Parathyroid adenoma (tissue), 2 donors: ENCODE measurements at regions not wholly inside any gene's neighbourhood (a gene's known extent, or its start where the extent isn't known, plus 50 kb on each side); places are given as distances from the start of the nearest gene placed in this dataset.

Experiments used
- H2AFZ ChIP-seq: fragments of 300-600 bp; sonication (generic); one replicate; pipeline ENCODE4 v1.7.0; 2017; ENCODE audit warnings: antibody characterized with exemption, mild to moderate bottlenecking
- H3K27ac ChIP-seq: fragments of 300-600 bp; sonication (generic); one replicate; pipeline ENCODE4 v1.7.0; 2017
- H3K27me3 ChIP-seq: fragments of 300-600 bp; sonication (generic); one replicate; pipeline ENCODE4 v1.7.0; 2017; ENCODE audit warnings: low read length; ENCODE audit not compliant: control insufficient read depth, insufficient read depth
- H3K36me3 ChIP-seq: fragments of 300-600 bp; sonication (generic); one replicate; pipeline ENCODE4 v1.7.0; 2017; ENCODE audit warnings: low read length; ENCODE audit not compliant: control insufficient read depth, insufficient read depth
- H3K4me1 ChIP-seq: fragments of 300-600 bp; sonication (generic); one replicate; pipeline ENCODE4 v1.7.0; 2017; ENCODE audit warnings: control low read depth
- H3K4me2 ChIP-seq: fragments of 300-600 bp; sonication (generic); one replicate; pipeline ENCODE4 v1.7.0; 2017; ENCODE audit warnings: low read length
- H3K4me3 ChIP-seq: fragments of 300-600 bp; sonication (generic); one replicate; pipeline ENCODE4 v1.7.0; 2017; ENCODE audit warnings: low read depth, low read length
- H3K79me2 ChIP-seq: fragments of 300-600 bp; sonication (generic); one replicate; pipeline ENCODE4 v1.7.0; 2017; ENCODE audit warnings: control low read depth
- H3K9ac ChIP-seq: fragments of 300-600 bp; sonication (generic); one replicate; pipeline ENCODE4 v1.7.0; 2017; ENCODE audit warnings: mild to moderate bottlenecking
- H3K9me3 ChIP-seq: fragments of 300-600 bp; sonication (generic); one replicate; pipeline ENCODE4 v1.7.0; 2017; ENCODE audit warnings: low read length; ENCODE audit not compliant: control insufficient read depth
- CTCF ChIP-seq: fragments of 300-600 bp; sonication (generic); IDR thresholded peaks from one replicate; pipeline ENCODE4 v1.7.0; 2017; ENCODE audit warnings: antibody characterized with exemption, mild to moderate bottlenecking
- donor health status: primary hyperparathyroidism.

- H2AFZ ChIP-seq: no peak overlapping the region
- no peak overlapping the region for H3K4me3 ChIP-seq
- no peak overlapping the region for H3K9ac ChIP-seq
- H3K4me2 ChIP-seq: no peak overlapping the region
- H3K27me3 ChIP-seq: no peaks in the 10 kb centered on the region
- no peak for TF ChIP-seq CTCF
- H3K4me1 ChIP-seq: no peaks in the 10 kb centered on the region
- H3K9me3 ChIP-seq: no peaks in the 10 kb centered on the region
- H3K36me3 ChIP-seq: no peaks in the 10 kb centered on the region
- H3K27ac ChIP-seq: no peak overlapping the region
- no peaks in the 10 kb centered on the region for H3K79me2 ChIP-seq
These were observed 120.0 kb downstream of the S1PR1 start for GRCh38 chr1:101356604-101357443.

- TF ChIP-seq CTCF: peak; percentile 75
- Histone ChIP-seq H3K27me3 (no peaks in the 10 kb centered on the region), H3K9me3 (no peaks in the 10 kb centered on the region), H3K4me3 (no peak overlapping the region), H3K79me2 (no peaks in the 10 kb centered on the region), H3K4me1 (no peaks in the 10 kb centered on the region), H2AFZ (no peak overlapping the region), H3K36me3 (no peaks in the 10 kb centered on the region), H3K4me2 (no peak overlapping the region), H3K27ac (no peak overlapping the region), H3K9ac (no peak overlapping the region)
These were observed 120.7 kb downstream of the S1PR1 start for GRCh38 chr1:101357444-101357986.

GRCh38 chr1:101360506-101360905 is 123.7 kb downstream of the S1PR1 start:
- Histone ChIP-seq H3K9ac (no peak overlapping the region), H3K79me2 (no peaks in the 10 kb centered on the region), H3K27me3 (no peaks in the 10 kb centered on the region), H3K4me3 (no peak overlapping the region), H3K36me3 (no peaks in the 10 kb centered on the region), H2AFZ (no peak overlapping the region), H3K27ac (no peak overlapping the region), H3K4me2 (no peak overlapping the region), H3K4me1 (no peaks in the 10 kb centered on the region), H3K9me3 (no peaks in the 10 kb centered on the region)
- no peak for TF ChIP-seq CTCF

- H3K4me1 ChIP-seq: no peaks in the 10 kb centered on the region
These were observed 127.1 kb downstream of the S1PR1 start for GRCh38 chr1:101363891-101364318.

More at GRCh38 chr1:101363891-101364318, 127.1 kb downstream of the S1PR1 start:
- H3K9me3 ChIP-seq: no peaks in the 10 kb centered on the region
- H3K79me2 ChIP-seq: no peaks in the 10 kb centered on the region
- no peaks in the 10 kb centered on the region for H3K27me3 ChIP-seq
- no peak overlapping the region for H2AFZ ChIP-seq
- H3K4me3 ChIP-seq: no peak overlapping the region
- H3K36me3 ChIP-seq: no peaks in the 10 kb centered on the region
- TF ChIP-seq CTCF: no peak
- no peak overlapping the region for H3K4me2 ChIP-seq
- peak overlapping the region; percentile 65 for H3K27ac ChIP-seq
- no peak overlapping the region for H3K9ac ChIP-seq
